ENCODE measurements at regions not wholly inside any gene's neighbourhood (a gene's known extent, or its start where the extent isn't known, plus 50 kb on each side); places are given as distances from the start of the nearest gene placed in this dataset.
"Not testable (repeated sequence)": the region's sequence is repeated elsewhere in the genome, so short reads cannot be mapped to it uniquely, and the experiment has no call there.

DNA sequence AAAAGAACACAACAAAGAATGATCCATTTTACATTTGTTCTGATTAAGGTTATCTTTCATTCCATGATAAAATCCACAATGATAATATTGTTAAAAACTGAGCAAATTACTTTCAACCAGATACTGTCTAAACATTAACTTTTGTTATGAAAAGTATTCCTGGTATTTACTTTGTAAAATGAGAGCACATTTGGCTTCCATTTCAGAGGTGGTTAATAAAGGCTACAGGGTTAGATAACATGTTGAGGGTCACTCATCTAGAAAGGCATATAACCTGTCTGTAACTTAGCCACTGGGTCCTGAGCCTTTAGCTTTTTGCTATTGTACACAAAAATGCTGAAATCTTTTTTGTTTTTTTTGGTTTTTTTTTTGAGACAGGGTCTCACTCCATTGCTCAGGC, 99.3 kb downstream of the ANXA2R start:
- TF ChIP-seq, protein P1, sequence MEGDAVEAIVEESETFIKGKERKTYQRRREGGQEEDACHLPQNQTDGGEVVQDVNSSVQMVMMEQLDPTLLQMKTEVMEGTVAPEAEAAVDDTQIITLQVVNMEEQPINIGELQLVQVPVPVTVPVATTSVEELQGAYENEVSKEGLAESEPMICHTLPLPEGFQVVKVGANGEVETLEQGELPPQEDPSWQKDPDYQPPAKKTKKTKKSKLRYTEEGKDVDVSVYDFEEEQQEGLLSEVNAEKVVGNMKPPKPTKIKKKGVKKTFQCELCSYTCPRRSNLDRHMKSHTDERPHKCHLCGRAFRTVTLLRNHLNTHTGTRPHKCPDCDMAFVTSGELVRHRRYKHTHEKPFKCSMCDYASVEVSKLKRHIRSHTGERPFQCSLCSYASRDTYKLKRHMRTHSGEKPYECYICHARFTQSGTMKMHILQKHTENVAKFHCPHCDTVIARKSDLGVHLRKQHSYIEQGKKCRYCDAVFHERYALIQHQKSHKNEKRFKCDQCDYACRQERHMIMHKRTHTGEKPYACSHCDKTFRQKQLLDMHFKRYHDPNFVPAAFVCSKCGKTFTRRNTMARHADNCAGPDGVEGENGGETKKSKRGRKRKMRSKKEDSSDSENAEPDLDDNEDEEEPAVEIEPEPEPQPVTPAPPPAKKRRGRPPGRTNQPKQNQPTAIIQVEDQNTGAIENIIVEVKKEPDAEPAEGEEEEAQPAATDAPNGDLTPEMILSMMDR (IDR thresholded peaks at IDR 0.05), result no peak
- no peaks in the 10 kb centered on the region for H3K36me3 Mint-ChIP-seq (ENCODE audit: low read depth)
- peaks cover 11% of the 10 kb centered on the region for H3K9me3 Mint-ChIP-seq
- H3K4me3 Mint-ChIP-seq, result no peak overlapping the region
- H3K27ac Mint-ChIP-seq, result no peak overlapping the region
- no peak for DNase-seq
- H3K4me1 Mint-ChIP-seq, result no peaks in the 10 kb centered on the region
- peaks cover 60% of the 10 kb centered on the region for H3K27me3 Mint-ChIP-seq (ENCODE audit: low read depth, poor library complexity)

DNA sequence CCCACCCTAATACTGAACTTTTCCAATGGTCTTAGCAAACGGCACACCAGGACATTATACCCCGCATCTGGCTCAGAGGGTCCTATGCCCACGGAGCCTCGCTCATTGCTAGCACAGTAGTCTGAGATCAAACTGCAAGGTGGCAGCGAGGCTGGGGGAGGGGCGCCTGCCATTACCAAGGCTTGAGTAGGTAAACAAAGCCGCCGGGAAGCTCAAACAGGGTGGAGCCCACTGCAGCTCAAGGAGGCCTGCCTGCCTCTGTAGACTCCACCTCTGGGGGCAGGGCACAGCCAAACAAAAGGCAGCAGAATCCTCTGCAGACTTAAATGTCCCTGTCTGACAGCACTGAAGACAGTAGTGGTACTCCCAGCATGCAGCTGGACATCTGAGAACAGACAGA, 108.1 kb downstream of the ANXA2R start:
- not testable (repeated sequence) for H3K27ac Mint-ChIP-seq; H3K4me1 Mint-ChIP-seq; H3K36me3 Mint-ChIP-seq (ENCODE audit: low read depth); H3K4me3 Mint-ChIP-seq; DNase-seq
- H3K27me3 Mint-ChIP-seq (ENCODE audit: low read depth, poor library complexity), result peaks cover 19% of the 10 kb centered on the region
- H3K9me3 Mint-ChIP-seq, result peaks cover 44% of the 10 kb centered on the region

DNA sequence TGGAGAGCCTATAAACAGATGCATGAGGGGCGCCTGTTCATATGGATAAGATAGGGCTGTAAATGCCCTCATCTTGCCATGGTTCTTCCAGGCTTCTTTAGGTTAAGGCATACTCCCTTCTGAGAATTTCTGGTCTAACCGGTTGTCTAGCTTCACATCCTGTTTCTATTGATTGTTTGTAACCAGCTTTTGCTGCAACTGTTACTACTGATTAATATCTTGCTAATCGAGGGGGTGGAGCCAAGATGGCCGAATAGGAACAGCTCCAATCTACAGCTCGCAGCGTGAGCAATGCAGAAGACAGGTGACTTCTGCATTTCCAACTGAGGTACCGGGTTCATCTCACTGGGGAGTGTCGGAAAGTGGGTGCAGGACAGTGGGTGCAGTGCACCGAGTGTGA, 108.7 kb downstream of the ANXA2R start:
- H3K27me3 Mint-ChIP-seq (ENCODE audit: low read depth, poor library complexity), result peaks cover 19% of the 10 kb centered on the region
- not testable (repeated sequence) for DNase-seq; H3K4me3 Mint-ChIP-seq; H3K4me1 Mint-ChIP-seq; H3K27ac Mint-ChIP-seq; H3K36me3 Mint-ChIP-seq (ENCODE audit: low read depth)
- H3K9me3 Mint-ChIP-seq, result peaks cover 44% of the 10 kb centered on the region

DNA sequence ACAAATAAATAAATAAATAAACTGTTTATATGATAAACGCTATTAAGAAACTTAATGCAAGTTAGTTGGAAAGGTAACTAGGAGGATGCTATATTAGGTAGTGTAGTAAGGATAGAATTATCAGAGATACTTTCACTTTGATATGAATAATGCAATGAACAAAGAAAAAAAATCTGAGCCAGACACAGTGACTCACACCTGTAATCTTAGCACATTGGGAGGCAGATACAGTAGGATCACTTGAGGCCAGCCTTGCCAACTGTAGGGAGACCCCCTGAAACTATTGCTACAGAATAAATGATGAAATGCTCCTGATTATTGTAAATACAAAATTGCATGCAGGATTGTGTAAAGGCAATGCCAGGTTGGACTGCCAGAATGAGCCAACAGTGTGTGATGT, 109.2 kb downstream of the ANXA2R start:
- H3K4me1 Mint-ChIP-seq, result no peaks in the 10 kb centered on the region
- no peak for DNase-seq
- H3K9me3 Mint-ChIP-seq, result peaks cover 43% of the 10 kb centered on the region
- H3K27ac Mint-ChIP-seq, result no peak overlapping the region
- H3K36me3 Mint-ChIP-seq (ENCODE audit: low read depth), result no peaks in the 10 kb centered on the region
- H3K4me3 Mint-ChIP-seq, result no peak overlapping the region
- H3K27me3 Mint-ChIP-seq (ENCODE audit: low read depth, poor library complexity), result peaks cover 17% of the 10 kb centered on the region
- TF ChIP-seq, protein P1 (IDR thresholded peaks at IDR 0.05), result no peak

DNA sequence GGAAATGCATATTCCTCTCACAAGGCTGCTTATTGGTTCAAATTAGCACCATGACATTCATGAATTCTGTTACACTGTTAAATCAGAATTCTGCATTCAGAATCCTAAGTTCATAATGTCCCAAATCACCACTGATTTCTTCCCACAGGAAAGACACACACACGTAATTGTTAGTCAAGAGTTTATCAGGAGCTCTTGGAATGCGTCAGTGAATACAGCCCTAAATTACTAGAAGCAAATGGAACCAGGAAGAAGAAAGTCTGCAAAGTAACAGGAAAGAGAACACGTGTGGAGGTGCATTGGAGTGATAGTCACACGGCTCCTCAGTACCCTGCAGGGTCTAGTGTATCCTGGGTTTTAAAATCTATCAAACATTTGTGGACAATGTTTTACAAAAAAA, 110.2 kb downstream of the ANXA2R start:
- TF ChIP-seq, protein P1 (IDR thresholded peaks at IDR 0.05), result no peak
- DNase-seq, result no peak
- Mint-ChIP-seq H3K4me1 (no peaks in the 10 kb centered on the region), H3K27me3 (ENCODE audit: low read depth, poor library complexity) (peaks cover 14% of the 10 kb centered on the region), H3K36me3 (ENCODE audit: low read depth) (no peaks in the 10 kb centered on the region), H3K4me3 (no peak overlapping the region), H3K27ac (no peak overlapping the region), H3K9me3 (peaks cover 48% of the 10 kb centered on the region)

DNA sequence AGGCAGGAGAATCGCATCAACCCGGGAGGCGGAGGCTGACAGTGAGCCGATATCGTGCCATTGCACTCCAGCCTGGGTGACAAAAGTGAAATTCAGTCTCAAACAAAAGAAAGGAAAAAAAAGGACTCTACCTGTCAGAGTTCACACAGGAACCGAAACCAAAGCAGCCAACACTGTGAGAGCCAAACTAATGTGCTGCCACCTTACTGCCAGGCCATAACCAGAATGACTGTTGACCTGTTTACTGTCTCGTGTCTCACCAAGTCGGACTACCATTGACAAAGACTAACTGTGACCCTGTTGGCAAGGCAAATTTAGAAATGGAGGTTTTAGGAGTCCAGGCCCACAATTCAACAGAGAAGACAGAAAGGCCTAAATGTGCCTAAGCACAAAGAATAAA, 112.4 kb downstream of the ANXA2R start:
- no peak for DNase-seq
- Mint-ChIP-seq H3K9me3 (peaks cover 46% of the 10 kb centered on the region), H3K27me3 (ENCODE audit: low read depth, poor library complexity) (peaks cover 15% of the 10 kb centered on the region), H3K4me1 (no peaks in the 10 kb centered on the region), H3K27ac (no peak overlapping the region), H3K36me3 (ENCODE audit: low read depth) (no peaks in the 10 kb centered on the region), H3K4me3 (no peak overlapping the region)
- TF ChIP-seq, protein P1 (IDR thresholded peaks at IDR 0.05), result no peak

DNA sequence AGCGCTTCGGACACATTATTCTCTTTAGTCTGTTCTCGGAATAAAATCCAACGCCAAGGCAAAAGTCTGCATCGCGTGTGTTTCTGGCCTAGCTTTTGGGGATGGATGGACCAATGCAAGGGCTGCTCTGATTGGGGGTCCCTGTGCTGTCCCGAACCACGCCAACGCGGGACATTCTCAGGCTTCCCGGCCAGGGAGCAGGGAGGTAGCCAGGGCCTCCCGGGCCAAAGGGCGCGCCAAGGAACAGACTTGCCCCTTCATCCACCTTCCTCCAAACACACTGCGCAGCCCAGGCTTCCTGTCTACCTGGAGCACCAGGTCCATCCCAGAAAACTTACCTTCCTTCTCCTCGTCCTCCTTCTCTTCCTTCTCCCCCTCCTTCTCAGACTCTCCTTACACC, 113.0 kb upstream of the SELENOP start:
- TF ChIP-seq, protein P1 (IDR thresholded peaks at IDR 0.05), result no peak
- no peaks in the 10 kb centered on the region for H3K4me1 Mint-ChIP-seq
- no peak for DNase-seq
- H3K36me3 Mint-ChIP-seq (ENCODE audit: low read depth), result no peaks in the 10 kb centered on the region
- no peak overlapping the region for H3K4me3 Mint-ChIP-seq
- peaks cover 8% of the 10 kb centered on the region for H3K27me3 Mint-ChIP-seq (ENCODE audit: low read depth, poor library complexity)
- H3K27ac Mint-ChIP-seq, result no peak overlapping the region
- peaks cover 21% of the 10 kb centered on the region for H3K9me3 Mint-ChIP-seq
